ENCODE measurements at regions not wholly inside any gene's neighbourhood (a gene's known extent, or its start where the extent isn't known, plus 50 kb on each side); places are given as distances from the start of the nearest gene placed in this dataset.
"Not testable (repeated sequence)": the region's sequence is repeated elsewhere in the genome, so short reads cannot be mapped to it uniquely, and the experiment has no call there.

GRCh38 chr14:39562175-39562574 lies 129.9 kb upstream of the FBXO33 start:
- no peak for DNase-seq

GRCh38 chr14:39558525-39558924 lies 126.3 kb upstream of the FBXO33 start:
- DNase-seq, result no peak

GRCh38 chr14:39555749-39556148 lies 123.5 kb upstream of the FBXO33 start:
- DNase-seq, result peak; percentile 61

GRCh38 chr14:39554576-39554975 lies 122.3 kb upstream of the FBXO33 start:
- peak; percentile 29 for DNase-seq

- DNase-seq, result no peak
These were observed 116.1 kb upstream of the FBXO33 start for GRCh38 chr14:39548358-39548757.

GRCh38 chr14:39547845-39548244 lies 115.6 kb upstream of the FBXO33 start:
- DNase-seq, result no peak

- no peak for DNase-seq
These were observed 73.6 kb upstream of the FBXO33 start for GRCh38 chr14:39505812-39506211.

GRCh38 chr14:39500253-39500652 lies 68.0 kb upstream of the FBXO33 start:
- DNase-seq, result no peak

GRCh38 chr14:39499514-39499913 lies 67.3 kb upstream of the FBXO33 start:
- no peak for DNase-seq

GRCh38 chr14:39497677-39498076 lies 65.4 kb upstream of the FBXO33 start:
- DNase-seq, result not testable (repeated sequence)

GRCh38 chr14:39492267-39492666 lies 60.0 kb upstream of the FBXO33 start:
- DNase-seq, result no peak

- DNase-seq, result peak; percentile 76
These were observed 58.9 kb upstream of the FBXO33 start for GRCh38 chr14:39491134-39491571.

- peak; percentile 40 for DNase-seq
These were observed 56.4 kb upstream of the FBXO33 start for GRCh38 chr14:39488600-39488999.

- DNase-seq, result no peak
These were observed 51.4 kb upstream of the FBXO33 start for GRCh38 chr14:39483682-39484081.

Measured in tongue (tissue), 1 donor.